Suprapubic skin (tissue), 4 donors: ENCODE measurements at regions not wholly inside any gene's neighbourhood (a gene's known extent, or its start where the extent isn't known, plus 50 kb on each side); places are given as distances from the start of the nearest gene placed in this dataset.

ENCODE experiments used
- CTCF ChIP-seq, 2 donors: fragments of 200-600 bp in 1 of 2; fragments of 450-650 bp in 1 of 2; sonication (generic) in 1 of 2; IDR thresholded peaks; one replicate each; pipeline ENCODE4 v1.5.1; 2016 to 2019; ENCODE audit warnings: antibody characterized with exemption in 2 of 2, mild to moderate bottlenecking in 1 of 2, moderate library complexity in 1 of 2
- EP300 ChIP-seq: sonication (generic); formaldehyde crosslinking; IDR thresholded peaks from one replicate; pipeline ENCODE4 v1.6.1; 2017; ENCODE audit warnings: antibody characterized with exemption
- POLR2A ChIP-seq, 2 donors: fragments of 450-650 bp; IDR thresholded peaks; one replicate each; pipeline ENCODE4 v1.6.1; 2017; ENCODE audit warnings: antibody characterized with exemption in 2 of 2, mild to moderate bottlenecking in 2 of 2, moderate library complexity in 2 of 2
- POLR2AphosphoS5 ChIP-seq, 3 donors: sonication (generic); formaldehyde crosslinking; IDR thresholded peaks; one replicate each; pipeline ENCODE4 v1.6.1; 2017; ENCODE audit warnings: antibody characterized with exemption in 3 of 3

DNA sequence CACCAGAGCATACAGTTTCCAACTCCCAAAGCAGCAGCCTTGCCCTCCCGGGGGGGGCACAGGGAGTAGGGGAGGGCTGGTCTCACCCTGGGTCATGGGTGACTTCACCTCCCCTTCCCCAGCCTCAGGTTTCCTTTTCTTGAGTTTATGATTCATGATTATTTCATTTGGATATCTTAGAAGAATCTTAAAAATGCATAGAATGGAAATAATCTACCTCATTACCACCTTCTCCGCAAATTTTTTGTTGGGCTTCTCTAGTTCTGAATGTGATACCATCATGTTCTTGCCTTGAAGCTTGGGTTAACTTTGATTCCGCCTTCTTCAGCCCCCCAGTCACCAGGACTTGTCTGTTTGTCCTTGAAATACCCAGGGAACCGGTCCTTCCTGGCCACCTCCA lies 148.8 kb upstream of the ROPN1 start:
- TF ChIP-seq CTCF (IDR thresholded peaks at IDR 0.05) (no peak), EP300 (no peak), POLR2AphosphoS5 (IDR thresholded peaks at IDR 0.05) (no peak), POLR2A (IDR thresholded peaks at IDR 0.05) (no peak)
